ENCODE measurements at regions not wholly inside any gene's neighbourhood (a gene's known extent, or its start where the extent isn't known, plus 50 kb on each side); places are given as distances from the start of the nearest gene placed in this dataset.

DNA sequence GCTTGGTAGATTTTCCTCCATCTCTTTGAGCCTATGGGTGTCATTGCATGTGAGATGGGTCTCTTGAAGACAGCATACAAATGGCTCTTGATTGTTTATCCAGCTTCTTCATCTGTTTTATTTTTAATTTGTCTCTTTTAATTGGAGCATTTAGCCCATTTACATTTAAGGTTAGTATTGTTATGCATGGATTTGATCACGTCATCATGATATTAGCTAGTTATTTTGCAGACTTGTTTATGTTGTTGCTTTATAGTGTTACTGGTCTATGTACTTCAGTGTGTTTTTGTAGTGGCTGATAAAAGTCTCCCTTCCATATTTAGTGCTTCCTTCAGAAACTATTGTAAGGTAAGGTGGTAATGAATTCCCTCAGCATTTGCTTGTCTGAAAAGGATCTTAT lies 78.6 kb upstream of the RGMB start:
- Mint-ChIP-seq H3K27ac (no peak overlapping the region), H3K36me3 (ENCODE audit: low read depth) (no peaks in the 10 kb centered on the region), H3K27me3 (peaks cover 20% of the 10 kb centered on the region), H3K9me3 (peaks cover 22% of the 10 kb centered on the region), H3K4me1 (ENCODE audit: low read depth) (no peaks in the 10 kb centered on the region), H3K4me3 (no peak overlapping the region)
- DNase-seq (no peak), ATAC-seq (ENCODE audit: poor library complexity) (no peak)
- ChIA-PET CTCF (interaction anchor here (0.6 kb wide), 1 partner anchor 117 kb away, joined by 4 read pairs; no protein-coding TSS in a partner anchor), POLR2A (no interaction called here)
- H3K27me3 ChIP-seq (ENCODE audit: control insufficient read depth in 1 of 2, insufficient read depth in 2 of 2, low read length in 2 of 2) = no peaks in the 10 kb centered on the region
- H3K9me3 ChIP-seq (ENCODE audit: control insufficient read depth in 1 of 2, insufficient read depth in 1 of 2, low read length in 2 of 2) = peaks cover 0 to 8% of the 10 kb centered on the region in 2 experiments
- no peaks in the 10 kb centered on the region for H3K4me1 ChIP-seq (ENCODE audit: insufficient read depth, low read length)
- no peaks in the 10 kb centered on the region for H3K36me3 ChIP-seq (ENCODE audit: insufficient read depth, low read length)
- intact Hi-C loops (cut with DNase I, micrococcal nuclease) = no loop called here
- no peak overlapping the region for H3K27ac ChIP-seq (ENCODE audit: low read depth in 1 of 2, low read length in 2 of 2)
- H3K4me3 ChIP-seq (ENCODE audit: low read length) = no peak overlapping the region
- TF ChIP-seq, protein P1, sequence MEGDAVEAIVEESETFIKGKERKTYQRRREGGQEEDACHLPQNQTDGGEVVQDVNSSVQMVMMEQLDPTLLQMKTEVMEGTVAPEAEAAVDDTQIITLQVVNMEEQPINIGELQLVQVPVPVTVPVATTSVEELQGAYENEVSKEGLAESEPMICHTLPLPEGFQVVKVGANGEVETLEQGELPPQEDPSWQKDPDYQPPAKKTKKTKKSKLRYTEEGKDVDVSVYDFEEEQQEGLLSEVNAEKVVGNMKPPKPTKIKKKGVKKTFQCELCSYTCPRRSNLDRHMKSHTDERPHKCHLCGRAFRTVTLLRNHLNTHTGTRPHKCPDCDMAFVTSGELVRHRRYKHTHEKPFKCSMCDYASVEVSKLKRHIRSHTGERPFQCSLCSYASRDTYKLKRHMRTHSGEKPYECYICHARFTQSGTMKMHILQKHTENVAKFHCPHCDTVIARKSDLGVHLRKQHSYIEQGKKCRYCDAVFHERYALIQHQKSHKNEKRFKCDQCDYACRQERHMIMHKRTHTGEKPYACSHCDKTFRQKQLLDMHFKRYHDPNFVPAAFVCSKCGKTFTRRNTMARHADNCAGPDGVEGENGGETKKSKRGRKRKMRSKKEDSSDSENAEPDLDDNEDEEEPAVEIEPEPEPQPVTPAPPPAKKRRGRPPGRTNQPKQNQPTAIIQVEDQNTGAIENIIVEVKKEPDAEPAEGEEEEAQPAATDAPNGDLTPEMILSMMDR (IDR thresholded peaks at IDR 0.05) = no peak

DNA sequence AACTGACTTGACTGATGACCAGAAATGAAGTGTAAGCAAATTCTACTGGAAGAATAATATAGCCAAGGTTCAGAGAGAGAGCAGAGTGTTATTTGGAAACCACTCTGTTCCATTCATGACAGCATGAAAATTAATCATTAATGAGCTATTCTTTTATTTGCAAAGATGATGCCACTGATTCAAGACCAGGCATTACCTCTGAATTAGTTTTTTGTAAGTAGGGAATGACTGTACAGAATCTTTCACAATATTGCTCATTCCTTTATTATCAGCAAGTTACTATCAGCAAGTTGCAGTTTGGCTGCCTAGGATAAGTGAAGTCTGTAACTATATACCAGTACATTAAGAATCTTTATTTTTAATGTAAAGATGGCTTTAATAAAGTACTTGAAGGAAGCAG lies 75.1 kb upstream of the RGMB start:
- CTCF ChIA-PET = no interaction called here
- POLR2A ChIA-PET = no interaction called here
- Histone ChIP-seq H3K27ac (ENCODE audit: low read depth in 1 of 2, low read length in 2 of 2) (no peak overlapping the region), H3K36me3 (ENCODE audit: insufficient read depth, low read length) (no peaks in the 10 kb centered on the region), H3K27me3 (ENCODE audit: control insufficient read depth in 1 of 2, insufficient read depth in 2 of 2, low read length in 2 of 2) (no peaks in the 10 kb centered on the region), H3K4me3 (ENCODE audit: low read length) (no peak overlapping the region), H3K4me1 (ENCODE audit: insufficient read depth, low read length) (no peaks in the 10 kb centered on the region), H3K9me3 (ENCODE audit: control insufficient read depth in 1 of 2, insufficient read depth in 1 of 2, low read length in 2 of 2) (no peaks in the 10 kb centered on the region)
- Mint-ChIP-seq H3K4me3 (no peak overlapping the region), H3K27me3 (peaks cover 20% of the 10 kb centered on the region), H3K9me3 (peaks cover 22% of the 10 kb centered on the region), H3K27ac (no peak overlapping the region), H3K4me1 (ENCODE audit: low read depth) (no peaks in the 10 kb centered on the region), H3K36me3 (ENCODE audit: low read depth) (no peaks in the 10 kb centered on the region)
- no peak for ATAC-seq (ENCODE audit: poor library complexity)
- intact Hi-C loops (cut with DNase I, micrococcal nuclease) = no loop called here
- TF ChIP-seq, protein P1 (IDR thresholded peaks at IDR 0.05) = no peak
- DNase-seq = no peak

DNA sequence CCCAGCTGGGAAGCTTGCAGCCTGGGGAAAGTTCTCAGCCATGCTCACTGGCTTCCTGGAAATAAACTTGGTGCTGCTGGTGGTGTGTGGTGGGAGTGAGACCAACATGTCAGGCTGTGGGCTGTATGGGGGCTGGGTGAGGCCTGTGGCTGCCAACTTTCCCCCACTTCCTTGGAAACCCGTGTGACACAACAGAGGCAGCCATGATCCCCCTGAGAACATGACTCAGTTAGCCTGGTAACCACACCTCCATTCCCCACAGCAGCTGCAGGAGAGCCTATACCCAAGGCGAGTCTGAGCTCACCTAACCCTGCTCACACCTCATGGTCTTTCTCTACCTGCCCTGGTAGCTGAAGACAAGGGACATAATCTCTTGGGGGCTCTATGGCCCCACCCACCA lies 72.7 kb upstream of the RGMB start:
- H3K9me3 Mint-ChIP-seq = peaks cover 14% of the 10 kb centered on the region
- ATAC-seq (ENCODE audit: poor library complexity) = no peak
- H3K9me3 ChIP-seq (ENCODE audit: control insufficient read depth in 1 of 2, insufficient read depth in 1 of 2, low read length in 2 of 2) = no peaks in the 10 kb centered on the region
- peaks cover 20% of the 10 kb centered on the region for H3K27me3 Mint-ChIP-seq
- no peaks in the 10 kb centered on the region for H3K4me1 Mint-ChIP-seq (ENCODE audit: low read depth)
- POLR2A ChIA-PET = no interaction called here
- no peak overlapping the region for H3K27ac ChIP-seq (ENCODE audit: low read depth in 1 of 2, low read length in 2 of 2)
- H3K36me3 ChIP-seq (ENCODE audit: insufficient read depth, low read length) = no peaks in the 10 kb centered on the region
- CTCF ChIA-PET = no interaction called here
- H3K4me3 ChIP-seq (ENCODE audit: low read length) = no peak overlapping the region
- no peak for DNase-seq
- H3K4me1 ChIP-seq (ENCODE audit: insufficient read depth, low read length) = no peaks in the 10 kb centered on the region
- H3K27ac Mint-ChIP-seq = no peak overlapping the region
- no peaks in the 10 kb centered on the region for H3K36me3 Mint-ChIP-seq (ENCODE audit: low read depth)
- H3K4me3 Mint-ChIP-seq = no peak overlapping the region
- H3K27me3 ChIP-seq (ENCODE audit: control insufficient read depth in 1 of 2, insufficient read depth in 2 of 2, low read length in 2 of 2) = no peaks in the 10 kb centered on the region
- intact Hi-C loops (cut with DNase I, micrococcal nuclease) = no loop called here
- TF ChIP-seq, protein P1 (IDR thresholded peaks at IDR 0.05) = no peak
